GM06990 (cell line): ENCODE measurements at regions not wholly inside any gene's neighbourhood (a gene's known extent, or its start where the extent isn't known, plus 50 kb on each side); places are given as distances from the start of the nearest gene placed in this dataset.

Experiments used
- DNase-seq: peaks from one replicate; pipeline ENCODE4 v3.0.0-alpha.2; 2011; ENCODE audit not compliant: insufficient read length; ENCODE audit errors: extremely low read depth
- H3K27me3 ChIP-seq: replicated peaks from 2 replicates; pipeline ENCODE4 v1.6.0; 2011; ENCODE audit warnings: low read length; ENCODE audit not compliant: control insufficient read depth, insufficient read depth
- H3K36me3 ChIP-seq: 2 replicates; pipeline ENCODE4 v1.5.1; 2011; ENCODE audit warnings: low read length; ENCODE audit not compliant: control insufficient read depth, insufficient read depth
- H3K4me3 ChIP-seq: replicated peaks from 2 replicates; pipeline ENCODE4 v1.5.1; 2011; ENCODE audit warnings: low read depth, mild to moderate bottlenecking, control low read depth, low read length
- TF ChIP-seq, protein P1 (sequence below): IDR thresholded peaks from 2 replicates; pipeline ENCODE4 v1.5.1; 2011; ENCODE audit warnings: low read length, control low read depth, mild to moderate bottlenecking, inconsistent platforms; ENCODE audit not compliant: insufficient read depth, poor library complexity, severe bottlenecking

- DNase-seq, result no peak
- TF ChIP-seq, protein P1, sequence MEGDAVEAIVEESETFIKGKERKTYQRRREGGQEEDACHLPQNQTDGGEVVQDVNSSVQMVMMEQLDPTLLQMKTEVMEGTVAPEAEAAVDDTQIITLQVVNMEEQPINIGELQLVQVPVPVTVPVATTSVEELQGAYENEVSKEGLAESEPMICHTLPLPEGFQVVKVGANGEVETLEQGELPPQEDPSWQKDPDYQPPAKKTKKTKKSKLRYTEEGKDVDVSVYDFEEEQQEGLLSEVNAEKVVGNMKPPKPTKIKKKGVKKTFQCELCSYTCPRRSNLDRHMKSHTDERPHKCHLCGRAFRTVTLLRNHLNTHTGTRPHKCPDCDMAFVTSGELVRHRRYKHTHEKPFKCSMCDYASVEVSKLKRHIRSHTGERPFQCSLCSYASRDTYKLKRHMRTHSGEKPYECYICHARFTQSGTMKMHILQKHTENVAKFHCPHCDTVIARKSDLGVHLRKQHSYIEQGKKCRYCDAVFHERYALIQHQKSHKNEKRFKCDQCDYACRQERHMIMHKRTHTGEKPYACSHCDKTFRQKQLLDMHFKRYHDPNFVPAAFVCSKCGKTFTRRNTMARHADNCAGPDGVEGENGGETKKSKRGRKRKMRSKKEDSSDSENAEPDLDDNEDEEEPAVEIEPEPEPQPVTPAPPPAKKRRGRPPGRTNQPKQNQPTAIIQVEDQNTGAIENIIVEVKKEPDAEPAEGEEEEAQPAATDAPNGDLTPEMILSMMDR, result no peak
- Histone ChIP-seq H3K4me3 (no peak overlapping the region), H3K27me3 (no peaks in the 10 kb centered on the region), H3K36me3 (no peaks in the 10 kb centered on the region)
These were observed 120.4 kb upstream of the OSMR start for GRCh38 chr5:38725371-38725865.

- no peaks in the 10 kb centered on the region for H3K36me3 ChIP-seq
- TF ChIP-seq, protein P1, result no peak
- no peak overlapping the region for H3K4me3 ChIP-seq
- no peaks in the 10 kb centered on the region for H3K27me3 ChIP-seq
- no peak for DNase-seq
These were observed 119.5 kb upstream of the OSMR start for GRCh38 chr5:38726279-38726678.

DNA sequence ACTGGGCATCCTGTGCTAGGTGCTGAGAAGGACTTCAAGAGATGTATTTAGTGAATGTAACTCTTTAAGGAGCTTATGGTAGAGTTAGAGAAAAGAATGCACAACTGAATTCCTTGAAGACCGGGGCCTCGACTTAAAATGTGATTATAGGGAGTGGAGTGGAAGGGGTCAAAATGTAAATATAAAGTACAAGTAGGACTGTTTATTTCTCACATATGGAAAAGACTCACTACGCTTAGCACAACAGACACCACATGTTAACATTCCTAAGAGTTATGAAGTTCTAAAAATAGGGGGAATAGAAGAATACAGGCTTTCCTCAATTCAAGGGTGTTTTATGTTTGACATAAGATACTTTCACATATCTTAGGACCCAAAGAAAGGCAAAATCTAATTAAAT is 117.8 kb upstream of the OSMR start:
- Histone ChIP-seq H3K27me3 (no peaks in the 10 kb centered on the region), H3K4me3 (no peak overlapping the region), H3K36me3 (no peaks in the 10 kb centered on the region)
- TF ChIP-seq, protein P1, result no peak
- DNase-seq, result no peak

GRCh38 chr5:38731461-38731860 is 114.4 kb upstream of the OSMR start:
- no peaks in the 10 kb centered on the region for H3K36me3 ChIP-seq
- H3K4me3 ChIP-seq, result no peak overlapping the region
- DNase-seq, result no peak
- TF ChIP-seq, protein P1, result no peak
- H3K27me3 ChIP-seq, result no peaks in the 10 kb centered on the region

GRCh38 chr5:38734353-38734752 is 111.5 kb upstream of the OSMR start:
- TF ChIP-seq, protein P1, result no peak
- no peak for DNase-seq
- no peak overlapping the region for H3K4me3 ChIP-seq

DNA sequence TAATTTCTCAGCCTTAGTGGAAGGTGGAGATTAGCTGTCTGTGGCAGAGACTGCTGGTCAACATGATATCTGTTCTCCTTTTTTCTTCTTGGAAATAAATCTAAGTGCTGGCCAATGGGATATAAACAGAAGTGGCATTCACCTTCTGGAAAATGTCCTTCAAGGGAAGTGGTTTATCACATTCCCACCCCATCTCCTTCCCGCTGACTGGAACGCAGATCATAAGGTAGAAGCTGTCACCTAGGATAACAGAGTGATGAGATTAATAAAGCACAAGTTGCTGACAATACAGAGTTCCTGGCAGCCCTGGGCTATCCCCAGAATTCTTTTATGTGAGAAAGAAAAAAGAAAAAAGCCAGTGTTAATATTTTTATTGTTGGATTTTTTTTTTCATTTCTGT is 109.7 kb upstream of the OSMR start:
- H3K36me3 ChIP-seq, result no peaks in the 10 kb centered on the region
- no peak for DNase-seq
- TF ChIP-seq, protein P1, result no peak
- no peaks in the 10 kb centered on the region for H3K27me3 ChIP-seq
- H3K4me3 ChIP-seq, result no peak overlapping the region

More at GRCh38 chr5:38734353-38734752, 111.5 kb upstream of the OSMR start:
- no peaks in the 10 kb centered on the region for H3K36me3 ChIP-seq
- H3K27me3 ChIP-seq, result no peaks in the 10 kb centered on the region
